CD4-positive, alpha-beta T cell treated with Interleukin-12 subunit alpha and Interleukin-12 subunit beta, for 1 hour (primary cell): ENCODE measurements at regions not wholly inside any gene's neighbourhood (a gene's known extent, or its start where the extent isn't known, plus 50 kb on each side); places are given as distances from the start of the nearest gene placed in this dataset.

Experiments
- DNase-seq: peaks from one replicate; pipeline ENCODE4 v3.0.0-alpha.2; 2020

GRCh38 chr3:72449551-72449950 lies 398.7 kb downstream of the SHQ1 start:
- DNase-seq: no peak

DNA sequence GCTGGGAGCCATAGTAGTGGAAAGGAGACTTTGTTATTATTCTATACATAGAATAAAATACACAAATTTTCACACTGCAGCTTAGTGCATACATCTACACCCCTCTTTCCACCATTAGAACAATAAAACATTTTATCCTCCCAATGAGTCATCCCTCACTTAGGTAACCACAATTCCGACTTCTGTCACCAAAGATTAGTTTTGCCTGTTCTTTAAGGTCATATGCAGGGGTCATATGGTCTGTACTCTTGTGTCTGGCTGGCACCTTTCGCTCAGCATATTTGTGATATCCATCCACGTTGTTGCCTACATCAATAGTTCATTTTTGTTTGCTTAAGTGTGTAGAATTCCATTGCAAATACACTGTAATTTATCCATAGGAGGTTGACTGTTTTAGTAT lies 399.4 kb downstream of the SHQ1 start:
- DNase-seq: no peak

DNA sequence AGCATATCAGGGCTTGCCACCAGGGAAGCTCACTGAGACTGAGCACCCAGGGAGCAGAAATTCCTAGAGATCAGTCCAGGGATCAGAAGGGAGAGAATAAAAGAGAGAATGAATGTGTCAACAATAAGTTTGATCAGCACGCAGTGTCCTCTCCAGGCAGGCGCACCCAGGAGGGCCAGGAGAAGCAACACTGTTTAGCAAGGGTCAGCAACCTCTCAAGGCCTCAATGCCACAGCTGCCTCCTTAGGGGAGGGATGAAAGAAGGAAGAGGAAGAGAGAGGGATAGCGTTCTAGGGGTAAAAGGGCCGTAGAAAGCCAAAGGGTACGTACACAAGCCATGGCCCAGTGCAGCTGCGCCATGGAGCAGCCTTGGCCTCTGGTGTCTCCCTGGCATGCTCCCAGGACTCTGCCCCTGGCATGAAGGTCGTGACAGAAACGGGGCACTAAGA lies 399.8 kb downstream of the SHQ1 start:
- no peak for DNase-seq

- peak; percentile 96 for DNase-seq
These were observed 400.9 kb downstream of the SHQ1 start for GRCh38 chr3:72447059-72447946.

DNA sequence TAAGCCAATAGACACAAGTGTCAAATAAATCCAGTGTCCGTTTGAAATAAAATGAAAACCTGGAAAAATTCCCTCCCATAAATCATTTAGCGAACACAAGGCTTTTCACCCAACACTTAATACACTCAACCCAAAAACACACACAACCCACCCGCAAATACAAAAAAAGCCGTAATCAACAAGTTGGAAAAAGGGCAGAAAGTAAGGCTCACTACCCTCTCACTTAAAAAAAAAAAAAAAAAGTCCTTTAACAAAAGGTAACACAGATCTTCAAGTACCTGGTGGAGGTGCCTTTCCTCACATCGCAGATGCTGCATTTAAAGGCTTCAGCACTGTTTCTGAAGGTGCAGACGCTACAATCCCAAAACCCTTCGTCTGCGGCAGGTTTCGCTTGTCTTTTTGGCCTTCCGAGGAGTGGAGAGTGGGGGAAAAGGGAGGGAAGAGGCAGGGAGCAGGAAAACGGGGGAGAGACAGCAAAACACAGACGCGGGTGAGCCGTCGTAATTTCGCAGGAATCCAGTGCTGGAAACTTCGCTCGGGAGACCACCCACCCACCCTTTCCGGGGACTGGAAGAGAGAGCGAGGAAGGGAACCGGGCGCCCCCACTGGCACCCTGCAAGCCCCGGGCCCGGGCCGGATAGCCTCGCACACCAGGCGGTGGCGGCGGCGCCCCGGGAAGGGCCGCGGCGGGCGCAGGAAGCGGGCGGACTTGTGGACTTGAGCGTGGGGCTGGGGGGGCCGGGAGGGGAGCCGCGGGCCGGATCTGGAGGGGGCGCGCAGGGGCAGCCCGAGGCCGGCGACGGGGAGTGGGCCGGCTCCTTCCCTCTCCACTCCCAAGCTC lies 401.8 kb downstream of the SHQ1 start, which contains the start of gene RYBP:
RYBP (minus strand) TSS at position 404 of the 841 bp plus-strand sequence.
- DNase-seq: peak; percentile 35

DNA sequence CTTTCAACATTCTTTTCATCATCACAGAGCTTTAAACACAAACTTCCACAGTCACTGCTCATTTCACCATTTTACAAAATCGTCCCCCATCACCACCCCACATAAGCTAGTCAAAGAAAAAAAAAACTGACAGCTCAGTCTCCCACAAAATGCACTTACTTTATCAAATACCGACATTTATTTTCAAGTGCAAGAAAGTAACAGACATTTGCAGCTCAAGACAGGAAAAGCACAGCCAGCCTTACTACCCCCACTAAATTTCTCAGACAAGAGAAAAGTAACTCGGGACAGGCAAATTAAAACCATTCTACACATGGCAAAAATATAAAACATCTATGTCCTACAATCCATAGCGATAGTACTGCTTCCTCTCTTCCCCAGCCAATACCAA lies 402.4 kb downstream of the SHQ1 start:
- no peak for DNase-seq

- peak; percentile 50 for DNase-seq
These were observed 403.5 kb downstream of the SHQ1 start for GRCh38 chr3:72444656-72445223.

DNA sequence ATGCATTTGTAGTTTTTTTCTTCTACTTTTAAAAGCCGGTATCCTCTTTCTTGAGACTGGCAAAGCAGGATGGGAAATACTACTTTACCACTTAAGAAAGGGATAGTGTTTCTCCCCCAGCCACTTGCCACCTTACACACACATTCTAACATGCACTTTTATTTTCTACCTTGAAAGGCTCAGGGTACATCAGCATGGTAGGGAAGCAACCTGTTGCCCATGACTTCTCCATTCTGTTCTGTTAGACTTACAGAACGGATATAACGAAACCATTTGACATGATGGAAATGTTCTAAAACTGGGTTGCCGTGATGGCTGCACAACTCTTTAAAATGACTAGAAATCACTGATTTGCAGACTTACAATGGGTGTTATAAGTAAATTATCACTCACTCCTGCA lies 405.5 kb downstream of the SHQ1 start:
- no peak for DNase-seq

DNA sequence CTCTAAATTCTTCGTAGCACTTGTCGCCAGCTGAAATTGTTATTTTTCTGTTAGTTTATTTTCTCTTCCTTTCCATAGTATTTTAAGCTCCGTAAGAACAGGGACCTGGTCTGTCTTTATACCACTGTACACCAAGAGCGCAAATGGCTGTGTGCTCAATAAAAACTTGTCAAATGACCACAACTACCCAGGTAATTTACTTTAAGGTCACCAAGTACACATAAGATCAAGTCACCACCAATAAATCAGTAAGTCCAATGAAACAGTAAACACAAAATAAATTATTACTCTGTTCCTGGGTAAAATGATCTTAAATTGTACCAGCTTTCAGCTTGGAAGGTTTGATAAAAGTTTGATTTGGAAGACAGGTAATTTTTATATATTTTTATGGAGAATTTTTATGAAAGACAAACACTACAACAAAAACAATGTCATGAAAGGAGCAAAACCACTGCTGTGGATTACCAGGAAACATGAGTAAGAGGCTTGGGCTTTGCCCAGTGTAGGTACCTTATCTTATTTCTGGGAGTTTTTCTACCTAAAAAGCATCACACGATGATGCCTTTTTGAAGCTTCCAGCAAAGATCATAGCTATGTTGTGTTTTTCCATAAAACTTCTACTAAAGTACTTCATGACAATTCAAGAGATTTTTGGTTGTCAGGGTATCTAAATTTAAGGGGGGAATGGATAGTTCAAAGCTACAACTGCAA lies 406.8 kb downstream of the SHQ1 start:
- no peak for DNase-seq

DNA sequence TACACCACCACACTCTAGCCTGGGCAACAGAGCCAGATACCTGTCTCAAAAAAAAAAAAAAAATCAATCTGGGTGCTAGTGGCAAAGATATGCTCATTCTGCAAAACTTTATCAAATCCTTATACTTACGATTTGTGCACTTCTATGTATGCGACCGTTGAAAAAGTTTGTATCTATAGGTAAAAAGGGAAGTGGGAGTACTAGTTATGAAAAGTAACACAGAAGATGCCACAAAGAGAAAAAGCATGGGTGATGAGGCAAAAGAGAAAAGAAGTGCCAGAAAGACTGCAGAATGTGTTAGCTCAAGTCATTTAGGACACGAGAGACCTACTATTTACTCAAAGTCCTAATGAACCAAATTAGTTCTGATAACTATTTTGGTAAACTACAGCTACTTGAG lies 407.8 kb downstream of the SHQ1 start:
- no peak for DNase-seq

DNA sequence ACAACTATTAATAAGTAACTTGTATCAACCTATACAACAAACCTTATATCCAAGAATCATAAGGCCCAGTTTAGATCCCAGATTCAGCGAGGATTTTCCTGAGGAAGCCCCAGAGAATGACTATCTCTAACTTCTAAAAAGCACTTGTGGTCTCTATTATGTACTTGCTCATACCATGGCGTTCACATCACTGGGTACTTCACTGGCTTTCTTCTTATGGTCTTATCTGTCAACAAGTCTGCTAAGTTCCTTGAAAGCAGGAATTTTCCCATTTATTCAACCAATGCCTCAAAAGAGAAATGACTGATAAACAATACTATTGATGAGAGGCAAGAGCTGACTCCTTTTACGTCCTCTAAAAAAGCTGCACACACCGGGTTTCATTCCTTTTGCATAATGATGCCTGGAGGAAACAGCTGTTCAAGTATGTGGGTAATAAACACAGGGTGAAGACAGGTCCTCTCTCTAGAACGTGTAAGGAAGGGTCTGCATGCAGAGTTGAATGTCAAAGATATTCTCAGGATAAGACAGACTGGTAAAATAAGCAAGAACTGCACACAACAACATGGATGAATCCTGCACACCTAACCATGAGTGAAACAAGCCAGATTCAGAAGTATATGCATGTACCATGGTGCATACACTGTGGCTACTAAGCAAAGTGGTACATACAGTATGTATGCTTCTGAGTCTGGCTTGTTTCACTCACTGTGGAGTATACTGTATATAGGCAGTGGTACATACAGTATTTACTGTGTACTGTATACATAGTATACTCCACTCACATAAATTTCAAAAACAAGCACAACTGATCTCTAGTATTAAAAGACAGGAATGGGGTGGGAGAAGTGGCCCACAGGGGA lies 408.7 kb downstream of the SHQ1 start:
- no peak for DNase-seq

DNA sequence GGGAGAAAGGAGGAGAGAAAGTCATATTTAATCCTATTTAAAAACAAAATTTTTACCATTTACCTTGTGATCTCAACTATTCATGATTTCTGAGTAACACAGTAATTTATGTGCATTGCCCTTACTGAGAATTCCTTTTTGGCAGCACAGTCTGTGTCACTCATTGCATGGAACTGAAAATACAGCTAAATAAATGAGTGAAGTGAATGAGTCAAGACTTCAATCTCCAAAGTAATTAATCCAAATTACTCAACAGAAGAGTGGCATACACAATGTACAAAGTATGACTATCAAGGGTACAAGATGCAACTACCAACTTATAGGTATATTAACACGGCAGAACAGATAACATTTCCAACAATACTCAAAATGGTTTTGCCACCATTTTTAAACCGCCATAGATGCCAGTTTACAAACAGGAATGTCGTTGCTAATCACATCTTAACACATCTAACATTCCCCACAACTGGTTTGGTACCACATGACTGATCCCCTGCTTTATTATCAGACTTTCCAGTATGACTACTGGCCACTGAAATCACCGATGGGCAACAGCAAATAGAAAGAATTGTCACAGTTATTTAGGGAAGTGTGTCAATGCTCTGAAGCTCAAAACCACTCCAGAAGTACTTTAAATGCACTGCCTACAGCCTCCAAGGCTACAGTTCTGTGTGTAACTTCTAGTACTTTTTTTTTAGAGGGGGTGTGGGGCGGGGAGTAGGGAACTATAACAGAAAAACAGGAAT lies 410.4 kb downstream of the SHQ1 start:
- DNase-seq: no peak

DNA sequence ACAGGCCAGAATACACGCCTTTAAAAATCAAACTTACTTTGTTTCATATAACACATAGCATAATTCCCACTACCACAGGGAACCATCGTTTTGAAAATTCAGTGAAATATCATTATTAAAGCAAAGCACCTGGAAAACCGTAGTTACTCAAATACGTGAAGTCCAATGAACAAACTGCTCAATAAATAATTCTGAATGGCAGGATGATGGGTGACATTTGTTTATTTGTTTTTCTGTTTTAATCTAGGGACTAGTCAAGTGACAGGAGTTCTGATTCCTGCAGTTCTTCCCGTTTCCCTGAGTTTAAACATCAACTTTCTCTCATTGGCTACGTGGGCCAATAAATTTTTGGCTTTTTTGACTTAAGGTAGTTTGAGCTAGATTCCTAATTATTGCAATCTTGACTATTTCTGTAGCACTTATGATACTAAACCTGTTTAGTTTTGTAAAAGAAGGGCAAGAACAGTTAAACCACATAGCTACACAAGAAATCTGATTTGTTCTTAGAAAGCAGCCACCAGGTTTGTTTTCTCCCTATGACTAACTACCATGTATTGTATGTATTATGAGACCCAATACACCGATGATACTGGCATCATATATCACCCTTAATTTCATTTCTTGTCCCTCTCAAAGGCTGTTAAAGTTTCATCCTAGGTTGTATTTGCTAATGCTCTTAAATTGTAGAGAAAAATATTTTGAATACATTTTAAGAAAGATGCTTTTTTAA lies 411.2 kb downstream of the SHQ1 start:
- no peak for DNase-seq

DNA sequence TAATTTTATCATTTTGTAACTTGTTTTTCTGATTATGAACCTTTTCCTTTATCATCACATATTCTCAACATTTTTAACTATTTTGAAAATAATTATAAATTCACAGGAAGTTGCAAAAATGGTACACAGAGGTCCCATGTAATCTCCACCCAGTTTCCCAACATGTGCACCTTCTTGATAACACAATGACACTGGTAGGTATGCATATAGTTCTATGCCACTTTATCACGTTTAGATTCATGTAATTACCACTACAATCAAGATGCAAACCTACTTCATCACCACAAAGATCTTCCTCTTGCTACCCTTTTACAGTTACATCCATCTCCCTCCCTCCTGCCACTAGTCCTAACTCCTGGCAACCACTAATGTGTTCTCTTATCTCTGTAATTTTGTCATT lies 413.9 kb downstream of the SHQ1 start:
- DNase-seq: no peak

DNA sequence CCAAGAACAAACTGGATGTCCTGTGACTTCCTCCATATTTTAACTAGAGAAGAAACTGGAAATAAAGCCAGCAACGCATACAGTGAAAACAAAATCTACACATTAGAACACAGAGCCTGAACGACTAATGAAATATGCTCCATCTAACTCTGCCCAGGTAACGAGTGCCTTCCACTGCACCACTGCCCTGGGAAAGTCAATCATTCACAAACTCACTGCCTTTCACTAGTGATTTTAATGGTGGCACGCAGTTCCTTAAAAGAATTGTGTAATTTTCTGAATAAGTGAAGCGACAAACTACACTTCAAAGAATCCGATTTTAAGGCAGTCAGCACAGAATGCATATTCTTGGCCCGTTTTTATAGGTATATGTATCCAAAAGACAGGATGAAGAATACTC lies 416.0 kb downstream of the SHQ1 start:
- no peak for DNase-seq

DNA sequence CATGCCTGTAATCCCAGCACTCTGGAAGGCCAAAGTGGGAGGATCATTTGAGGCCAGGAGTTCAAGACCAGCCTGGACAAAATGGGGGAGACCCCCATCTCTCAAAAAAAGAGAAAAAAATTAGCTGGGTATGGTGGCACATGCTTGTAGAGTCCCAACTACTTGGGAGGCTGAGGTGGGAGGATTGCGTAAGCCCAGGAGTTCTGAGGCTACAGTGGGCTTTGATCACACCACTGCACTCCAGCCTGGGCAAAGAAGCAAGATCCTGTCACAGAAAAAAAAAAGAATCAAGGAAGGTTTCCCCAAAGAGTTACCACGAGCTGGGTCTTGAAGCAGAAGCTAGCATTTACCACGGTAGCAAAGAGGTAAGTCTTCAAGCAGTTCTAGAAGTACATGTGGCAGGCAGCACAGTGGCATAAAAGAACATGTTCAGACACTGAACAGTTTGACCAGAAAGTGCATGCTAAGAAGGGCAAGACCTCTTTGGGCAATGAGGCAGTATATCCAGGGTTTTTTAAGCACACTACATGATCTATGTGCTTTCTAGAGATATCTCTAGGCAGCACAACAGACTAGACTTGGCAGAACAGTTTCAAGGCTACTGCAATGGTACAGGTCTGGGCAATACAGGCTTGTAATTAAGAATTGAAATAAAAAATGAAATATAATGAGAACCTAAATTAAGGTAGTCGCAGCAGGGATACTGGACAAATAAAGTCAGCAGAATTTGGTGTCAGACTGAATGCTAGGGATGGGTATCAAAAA lies 418.5 kb downstream of the SHQ1 start:
- DNase-seq: no peak

DNA sequence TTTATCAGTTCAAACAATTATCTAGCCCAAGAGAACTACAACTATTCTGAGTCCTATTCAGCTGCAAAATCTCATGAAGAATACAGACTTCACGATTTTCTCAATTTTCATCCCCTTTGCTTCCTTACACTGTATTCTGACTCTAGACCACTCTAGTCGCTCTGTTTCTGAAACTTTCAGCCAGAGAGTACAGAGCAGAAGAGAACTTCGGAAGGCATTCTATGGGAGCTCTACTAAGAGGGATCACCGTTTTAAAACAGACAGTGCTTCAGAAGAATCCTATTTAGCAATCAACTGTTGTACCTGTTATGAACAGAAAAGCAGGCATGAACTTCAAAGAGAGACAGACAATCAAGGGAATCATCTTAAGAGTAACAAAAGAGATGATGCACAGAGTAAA lies 419.4 kb downstream of the SHQ1 start:
- DNase-seq: no peak

GRCh38 chr3:72427624-72428023 lies 420.6 kb downstream of the SHQ1 start:
- DNase-seq: no peak

GRCh38 chr3:72426618-72427397 lies 421.4 kb downstream of the SHQ1 start:
- DNase-seq: no peak
